CD4-positive, alpha-beta T cell treated with Interferon alpha-2 for 1 hour (primary cell): ENCODE measurements at regions not wholly inside any gene's neighbourhood (a gene's known extent, or its start where the extent isn't known, plus 50 kb on each side); places are given as distances from the start of the nearest gene placed in this dataset.

Source experiments
- DNase-seq, 2 donors: peaks; one replicate each; pipeline ENCODE4 v3.0.0-alpha.2; 2020 to 2022

- no peak for DNase-seq
These were observed 153.5 kb downstream of the LSM5 start for GRCh38 chr7:32336726-32337125.

GRCh38 chr7:32335107-32335506, 155.1 kb downstream of the LSM5 start:
- no peak for DNase-seq

- DNase-seq = no peak
These were observed 159.6 kb downstream of the LSM5 start for GRCh38 chr7:32330602-32331001.

- no peak for DNase-seq
These were observed 164.1 kb downstream of the LSM5 start for GRCh38 chr7:32326078-32326477.

GRCh38 chr7:32323712-32324111, 166.5 kb downstream of the LSM5 start:
- no peak for DNase-seq

GRCh38 chr7:32319012-32319382, 171.2 kb downstream of the LSM5 start:
- no peak for DNase-seq

GRCh38 chr7:32318300-32319011, 171.7 kb downstream of the LSM5 start:
- DNase-seq = no peak

GRCh38 chr7:32316839-32317238, 173.3 kb downstream of the LSM5 start:
- no peak for DNase-seq

GRCh38 chr7:32314761-32315160, 175.4 kb downstream of the LSM5 start:
- DNase-seq = no peak

GRCh38 chr7:32301427-32301826, 188.8 kb downstream of the LSM5 start:
- DNase-seq = no peak

GRCh38 chr7:32299133-32299702, 191.0 kb downstream of the LSM5 start:
- DNase-seq = no peak

- DNase-seq = no peak
These were observed 191.6 kb downstream of the LSM5 start for GRCh38 chr7:32298408-32299132.

- DNase-seq = no peak
These were observed 196.3 kb downstream of the LSM5 start for GRCh38 chr7:32293833-32294232.

GRCh38 chr7:32289651-32290414, 200.3 kb downstream of the LSM5 start:
- no peak for DNase-seq

- no peak for DNase-seq
These were observed 204.5 kb downstream of the LSM5 start for GRCh38 chr7:32285698-32286097.

GRCh38 chr7:32283546-32283945, 206.6 kb downstream of the LSM5 start:
- no peak for DNase-seq

- DNase-seq = no peak
These were observed 209.3 kb upstream of the PDE1C start for GRCh38 chr7:32279500-32279899.

- no peak for DNase-seq
These were observed 205.2 kb upstream of the PDE1C start for GRCh38 chr7:32275216-32276009.

GRCh38 chr7:32273297-32273696, 203.1 kb upstream of the PDE1C start:
- no peak for DNase-seq

GRCh38 chr7:32266932-32267475, 196.8 kb upstream of the PDE1C start:
- no peak for DNase-seq

GRCh38 chr7:32264702-32265284, 194.6 kb upstream of the PDE1C start:
- DNase-seq = no peak

GRCh38 chr7:32263611-32264010, 193.4 kb upstream of the PDE1C start:
- DNase-seq = no peak
